ENCODE measurements at regions not wholly inside any gene's neighbourhood (a gene's known extent, or its start where the extent isn't known, plus 50 kb on each side); places are given as distances from the start of the nearest gene placed in this dataset.

DNA sequence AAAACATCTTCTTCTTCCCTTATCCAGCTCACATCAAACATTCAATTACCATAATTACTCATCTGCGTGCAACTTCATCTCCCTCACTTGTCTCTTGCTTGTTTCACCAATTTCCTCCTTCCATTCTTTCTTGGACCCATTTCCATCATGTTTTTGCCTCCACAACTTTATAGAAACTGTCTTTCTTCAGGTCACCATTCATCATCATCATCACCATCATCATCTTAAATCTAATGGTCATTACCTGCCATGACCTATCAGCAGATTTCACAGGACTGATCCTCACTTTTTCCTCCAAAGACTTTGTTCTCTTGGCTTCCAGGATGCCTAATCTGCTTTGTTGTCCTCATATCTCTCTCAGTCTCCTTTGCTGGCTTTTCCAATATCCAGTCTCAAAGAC, 495.6 kb downstream of the DNAH5 start:
- TF ChIP-seq, protein P1, sequence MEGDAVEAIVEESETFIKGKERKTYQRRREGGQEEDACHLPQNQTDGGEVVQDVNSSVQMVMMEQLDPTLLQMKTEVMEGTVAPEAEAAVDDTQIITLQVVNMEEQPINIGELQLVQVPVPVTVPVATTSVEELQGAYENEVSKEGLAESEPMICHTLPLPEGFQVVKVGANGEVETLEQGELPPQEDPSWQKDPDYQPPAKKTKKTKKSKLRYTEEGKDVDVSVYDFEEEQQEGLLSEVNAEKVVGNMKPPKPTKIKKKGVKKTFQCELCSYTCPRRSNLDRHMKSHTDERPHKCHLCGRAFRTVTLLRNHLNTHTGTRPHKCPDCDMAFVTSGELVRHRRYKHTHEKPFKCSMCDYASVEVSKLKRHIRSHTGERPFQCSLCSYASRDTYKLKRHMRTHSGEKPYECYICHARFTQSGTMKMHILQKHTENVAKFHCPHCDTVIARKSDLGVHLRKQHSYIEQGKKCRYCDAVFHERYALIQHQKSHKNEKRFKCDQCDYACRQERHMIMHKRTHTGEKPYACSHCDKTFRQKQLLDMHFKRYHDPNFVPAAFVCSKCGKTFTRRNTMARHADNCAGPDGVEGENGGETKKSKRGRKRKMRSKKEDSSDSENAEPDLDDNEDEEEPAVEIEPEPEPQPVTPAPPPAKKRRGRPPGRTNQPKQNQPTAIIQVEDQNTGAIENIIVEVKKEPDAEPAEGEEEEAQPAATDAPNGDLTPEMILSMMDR (IDR thresholded peaks at IDR 0.05), result no peak
- TF ChIP-seq EZH2 (IDR thresholded peaks at IDR 0.05), result no peak
